OCI-LY7 (cell line): ENCODE measurements at regions not wholly inside any gene's neighbourhood (a gene's known extent, or its start where the extent isn't known, plus 50 kb on each side); places are given as distances from the start of the nearest gene placed in this dataset.

Experiments used
- BruUV-seq: library from RNA; stranded (reverse); fragments of 400-500 nt; replicated peaks from 2 replicates; lab custom pipeline; 2021; lab: Mats Ljungman, UMichigan
- CTCF ChIA-PET: fragments of 300-600 bp; sonication (Branson Sonifier 250); formaldehyde crosslinking; loops from one replicate; lab custom pipeline; 2022; ENCODE audit warnings: antibody characterized with exemption; ENCODE audit not compliant: unreplicated experiment; lab: Charles Lee
- POLR2A ChIA-PET: fragments of 300-600 bp; sonication (Branson Sonifier 250); formaldehyde crosslinking; loops from one replicate; lab custom pipeline; 2022; ENCODE audit warnings: antibody characterized with exemption; lab: Charles Lee
- DNase-seq: peaks from one replicate; pipeline ENCODE4 v3.0.0-alpha.2; 2015; ENCODE audit warnings: low spot score
- H2AFZ ChIP-seq: fragments of 200-600 bp; sonication (generic), shearing (Covaris generic); 2 replicates; pipeline ENCODE4 v1.6.1; 2014; ENCODE audit warnings: mild to moderate bottlenecking, antibody characterized with exemption, low read length, moderate library complexity
- H3K27ac ChIP-seq: fragments of 200-600 bp; sonication (generic); 2 replicates; pipeline ENCODE4 v1.5.1; 2014; ENCODE audit warnings: mixed run types, low read depth, mild to moderate bottlenecking, moderate library complexity, low read length, inconsistent platforms; ENCODE audit not compliant: poor library complexity, severe bottlenecking
- H3K36me3 ChIP-seq: fragments of 200-600 bp; sonication (generic); 2 replicates; pipeline ENCODE4 v1.6.1; 2014; ENCODE audit warnings: mild to moderate bottlenecking, antibody characterized with exemption, low read length, moderate library complexity, mixed read lengths; ENCODE audit not compliant: insufficient read depth
- H3K4me1 ChIP-seq: fragments of 200-600 bp; sonication (generic); 2 replicates; pipeline ENCODE4 v1.5.1; 2014; ENCODE audit warnings: mild to moderate bottlenecking, low read length; ENCODE audit not compliant: insufficient read depth, poor library complexity, severe bottlenecking
- H3K4me2 ChIP-seq: fragments of 200-600 bp; sonication (generic); 2 replicates; pipeline ENCODE4 v1.6.1; 2014; ENCODE audit warnings: mild to moderate bottlenecking, low read length
- H3K4me3 ChIP-seq: fragments of 200-600 bp; sonication (generic); 2 replicates; pipeline ENCODE4 v1.5.1; 2014; ENCODE audit warnings: mild to moderate bottlenecking, low read depth, low read length; ENCODE audit not compliant: poor library complexity, severe bottlenecking
- H3K79me2 ChIP-seq: fragments of 200-600 bp; sonication (generic); 2 replicates; pipeline ENCODE4 v1.6.1; 2016; ENCODE audit warnings: low read depth, mild to moderate bottlenecking, low read length, moderate library complexity, mixed read lengths; ENCODE audit not compliant: insufficient read depth
- H3K9me2 ChIP-seq: fragments of 200-600 bp; sonication (generic); 2 replicates; pipeline ENCODE4 v1.6.1; 2016; ENCODE audit warnings: mild to moderate bottlenecking, low read length, mixed read lengths; ENCODE audit not compliant: insufficient read depth
- H3K9me3 ChIP-seq: fragments of 200-600 bp; sonication (generic); 2 replicates; pipeline ENCODE4 v1.6.1; 2014; ENCODE audit warnings: mild to moderate bottlenecking, mixed run types, low read length, mixed read lengths
- H4K20me1 ChIP-seq: fragments of 200-600 bp; sonication (generic); 2 replicates; pipeline ENCODE4 v1.6.1; 2014; ENCODE audit warnings: mild to moderate bottlenecking, antibody characterized with exemption, low read length, moderate library complexity, mixed read lengths; ENCODE audit not compliant: insufficient read depth
- EZH2phosphoT487 ChIP-seq: fragments of 200-600 bp; sonication (generic); IDR thresholded peaks from 2 replicates; pipeline ENCODE4 v1.6.1; 2018; ENCODE audit warnings: low read depth, borderline replicate concordance, mild to moderate bottlenecking, mixed run types, antibody characterized with exemption, low read length, moderate library complexity, mixed read lengths
- intact Hi-C: fragments of 100-400 bp; cut with micrococcal nuclease; formaldehyde crosslinking; loops from one replicate; pipeline ENCODE4 v1.10.0; 2022; ENCODE audit not compliant: unreplicated experiment
- TF ChIP-seq, protein P1 (sequence below): fragments of 200-600 bp; sonication (generic); conservative IDR thresholded peaks from 2 replicates; pipeline ENCODE4 v1.5.1; 2014; ENCODE audit warnings: mild to moderate bottlenecking, antibody characterized with exemption, low read length, moderate library complexity, mixed read lengths

DNA sequence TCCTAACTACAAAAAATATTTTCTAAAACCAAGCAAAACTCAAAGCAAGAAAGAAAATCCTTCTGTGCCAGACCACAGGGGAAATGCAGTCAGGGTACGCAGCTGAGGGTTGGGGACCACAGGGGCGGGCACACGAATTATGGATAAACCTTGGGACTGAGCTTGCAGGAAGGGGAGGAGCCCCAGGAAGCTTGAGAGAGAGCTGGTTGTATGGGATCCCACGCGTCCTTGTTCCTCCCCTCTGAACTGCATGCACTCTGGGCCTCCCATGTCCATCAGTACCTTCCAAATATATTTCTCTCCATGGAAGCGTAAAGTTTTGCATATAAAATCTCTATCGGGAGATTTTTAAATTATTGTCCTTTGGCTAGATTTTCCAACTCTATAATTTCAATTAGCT is 673.4 kb downstream of the TBC1D22A start:
- ChIA-PET CTCF (no interaction called here), POLR2A (no interaction called here)
- no peak overlapping the region for H3K27ac ChIP-seq
- H2AFZ ChIP-seq: no peak overlapping the region
- no peaks in the 10 kb centered on the region for H4K20me1 ChIP-seq
- H3K4me1 ChIP-seq: no peaks in the 10 kb centered on the region
- H3K9me2 ChIP-seq: no peaks in the 10 kb centered on the region
- H3K4me3 ChIP-seq: no peak overlapping the region
- H3K9me3 ChIP-seq: no peaks in the 10 kb centered on the region
- TF ChIP-seq, protein P1, sequence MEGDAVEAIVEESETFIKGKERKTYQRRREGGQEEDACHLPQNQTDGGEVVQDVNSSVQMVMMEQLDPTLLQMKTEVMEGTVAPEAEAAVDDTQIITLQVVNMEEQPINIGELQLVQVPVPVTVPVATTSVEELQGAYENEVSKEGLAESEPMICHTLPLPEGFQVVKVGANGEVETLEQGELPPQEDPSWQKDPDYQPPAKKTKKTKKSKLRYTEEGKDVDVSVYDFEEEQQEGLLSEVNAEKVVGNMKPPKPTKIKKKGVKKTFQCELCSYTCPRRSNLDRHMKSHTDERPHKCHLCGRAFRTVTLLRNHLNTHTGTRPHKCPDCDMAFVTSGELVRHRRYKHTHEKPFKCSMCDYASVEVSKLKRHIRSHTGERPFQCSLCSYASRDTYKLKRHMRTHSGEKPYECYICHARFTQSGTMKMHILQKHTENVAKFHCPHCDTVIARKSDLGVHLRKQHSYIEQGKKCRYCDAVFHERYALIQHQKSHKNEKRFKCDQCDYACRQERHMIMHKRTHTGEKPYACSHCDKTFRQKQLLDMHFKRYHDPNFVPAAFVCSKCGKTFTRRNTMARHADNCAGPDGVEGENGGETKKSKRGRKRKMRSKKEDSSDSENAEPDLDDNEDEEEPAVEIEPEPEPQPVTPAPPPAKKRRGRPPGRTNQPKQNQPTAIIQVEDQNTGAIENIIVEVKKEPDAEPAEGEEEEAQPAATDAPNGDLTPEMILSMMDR: no peak
- TF ChIP-seq EZH2phosphoT487: no peak
- no peaks in the 10 kb centered on the region for H3K36me3 ChIP-seq
- no TSS peak for BruUV-seq
- intact Hi-C loops: no loop called here
- no peak overlapping the region for H3K4me2 ChIP-seq
- no peaks in the 10 kb centered on the region for H3K79me2 ChIP-seq
- no peak for DNase-seq

DNA sequence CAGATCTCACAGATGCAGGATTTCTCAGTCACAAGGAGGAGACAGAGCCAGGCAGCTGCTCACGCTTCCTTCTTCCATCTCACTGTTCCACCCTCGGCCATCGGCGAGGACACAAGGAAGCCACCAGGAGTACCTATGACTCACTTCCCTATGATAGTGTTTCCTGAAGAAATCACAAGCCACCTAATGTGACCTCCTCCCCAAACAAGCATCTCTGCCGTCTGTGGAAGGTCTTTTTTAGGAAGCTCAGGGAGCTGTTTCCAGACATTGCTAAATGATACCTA is 672.7 kb downstream of the TBC1D22A start:
- no peak for DNase-seq
- Histone ChIP-seq H3K4me2 (no peak overlapping the region), H3K4me3 (no peak overlapping the region), H3K9me3 (no peaks in the 10 kb centered on the region), H2AFZ (no peak overlapping the region), H4K20me1 (no peaks in the 10 kb centered on the region), H3K4me1 (no peaks in the 10 kb centered on the region), H3K36me3 (no peaks in the 10 kb centered on the region), H3K27ac (no peak overlapping the region), H3K9me2 (no peaks in the 10 kb centered on the region), H3K79me2 (no peaks in the 10 kb centered on the region)
- ChIA-PET POLR2A (no interaction called here), CTCF (no interaction called here)
- TF ChIP-seq, protein P1: no peak
- no peak for TF ChIP-seq EZH2phosphoT487
- BruUV-seq: no TSS peak
- intact Hi-C loops: no loop called here

DNA sequence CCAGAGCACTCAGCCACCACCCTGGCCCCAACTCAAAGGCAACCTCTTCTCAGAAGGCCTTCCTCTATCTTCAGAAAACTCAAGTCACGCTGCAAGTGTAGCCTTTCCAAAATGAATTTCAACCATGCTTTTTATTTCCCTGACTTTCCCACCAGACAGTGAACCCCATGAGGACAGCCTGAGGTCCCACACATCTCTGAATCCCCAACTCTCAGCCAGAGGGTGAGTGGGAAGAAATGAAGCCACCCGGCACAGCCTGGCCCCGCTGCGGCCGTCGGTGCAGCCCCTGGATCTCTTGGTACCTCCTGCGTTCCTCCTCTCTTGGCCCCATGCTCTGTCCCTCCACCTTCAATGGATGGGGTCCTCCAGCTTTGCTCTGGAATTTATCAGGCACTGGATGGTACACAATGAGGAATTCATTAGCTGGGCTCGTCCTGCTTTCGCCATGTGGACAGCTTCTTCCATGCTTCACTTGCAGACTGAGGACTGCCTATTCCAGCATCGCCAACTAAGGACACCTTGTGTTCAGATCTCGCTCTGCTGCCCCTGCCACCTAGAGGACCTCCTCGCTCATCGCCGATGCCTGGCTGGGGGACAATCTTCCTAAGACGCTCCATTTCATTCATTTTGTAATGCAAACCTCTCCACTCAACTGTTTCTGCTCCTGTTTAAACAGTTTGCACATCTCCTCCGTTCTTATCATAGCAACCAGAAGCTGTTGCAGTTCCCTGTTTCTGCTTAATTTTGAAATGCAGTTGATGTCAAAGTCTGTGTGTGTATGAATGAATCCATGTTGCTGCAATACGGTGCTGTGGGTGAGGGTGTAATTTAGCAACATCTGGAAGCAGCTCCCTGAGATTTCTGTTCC is 672.1 kb downstream of the TBC1D22A start:
- intact Hi-C loops: no loop called here
- Histone ChIP-seq H3K9me2 (no peaks in the 10 kb centered on the region), H2AFZ (no peak overlapping the region), H3K27ac (no peak overlapping the region), H3K9me3 (no peaks in the 10 kb centered on the region), H3K79me2 (no peaks in the 10 kb centered on the region), H3K4me1 (no peaks in the 10 kb centered on the region), H3K36me3 (no peaks in the 10 kb centered on the region), H3K4me2 (no peak overlapping the region), H3K4me3 (no peak overlapping the region), H4K20me1 (no peaks in the 10 kb centered on the region)
- DNase-seq: no peak
- ChIA-PET CTCF (no interaction called here), POLR2A (no interaction called here)
- TF ChIP-seq EZH2phosphoT487: no peak
- TF ChIP-seq, protein P1: no peak
- no TSS peak for BruUV-seq
